OCI-LY1 (cell line): ENCODE measurements at regions not wholly inside any gene's neighbourhood (a gene's known extent, or its start where the extent isn't known, plus 50 kb on each side); places are given as distances from the start of the nearest gene placed in this dataset.

Experiments
- H2AFZ ChIP-seq: fragments of 200-600 bp; sonication (generic), shearing (Covaris generic); 2 replicates; pipeline ENCODE4 v1.6.0; 2014; ENCODE audit warnings: antibody characterized with exemption, mild to moderate bottlenecking, low read length
- H3F3A ChIP-seq: fragments of 200-600 bp; sonication (generic), shearing (Covaris generic); 2 replicates; pipeline ENCODE4 v1.6.0; 2014; ENCODE audit warnings: mild to moderate bottlenecking, antibody characterized with exemption, low read length, moderate library complexity; ENCODE audit not compliant: insufficient read depth
- H3K27ac ChIP-seq: fragments of 200-600 bp; sonication (generic); 2 replicates; pipeline ENCODE4 v1.5.1; 2014; ENCODE audit warnings: low read length, mixed run types, mild to moderate bottlenecking, low read depth; ENCODE audit not compliant: poor library complexity, severe bottlenecking
- H3K27me3 ChIP-seq: fragments of 200-600 bp; sonication (generic); 2 replicates; pipeline ENCODE4 v1.6.0; 2014; ENCODE audit warnings: antibody characterized with exemption, mild to moderate bottlenecking, low read length, moderate library complexity; ENCODE audit not compliant: insufficient read depth
- H3K36me3 ChIP-seq: fragments of 200-600 bp; sonication (generic); 2 replicates; pipeline ENCODE4 v1.6.1; 2014; ENCODE audit warnings: mild to moderate bottlenecking, antibody characterized with exemption, low read length, moderate library complexity, mixed read lengths; ENCODE audit not compliant: insufficient read depth
- H3K4me1 ChIP-seq: fragments of 200-600 bp; sonication (generic); 2 replicates; pipeline ENCODE4 v1.5.1; 2014; ENCODE audit warnings: mild to moderate bottlenecking, low read length, moderate library complexity; ENCODE audit not compliant: insufficient read depth, severe bottlenecking
- H3K4me2 ChIP-seq: fragments of 200-600 bp; sonication (generic), shearing (Covaris generic); 2 replicates; pipeline ENCODE4 v1.6.1; 2014; ENCODE audit warnings: low read length
- H3K4me3 ChIP-seq: fragments of 200-600 bp; sonication (generic); 2 replicates; pipeline ENCODE4 v1.5.1; 2014; ENCODE audit warnings: low read length, low read depth, mild to moderate bottlenecking, mixed read lengths; ENCODE audit not compliant: poor library complexity, severe bottlenecking
- H3K79me2 ChIP-seq: fragments of 200-600 bp; shearing (Covaris generic); 2 replicates; pipeline ENCODE4 v1.6.1; 2016; ENCODE audit warnings: mixed run types, low read length, mixed read lengths; ENCODE audit not compliant: insufficient read depth
- H3K9ac ChIP-seq: fragments of 200-600 bp; sonication (generic), shearing (Covaris generic); 2 replicates; pipeline ENCODE4 v1.6.1; 2014; ENCODE audit warnings: mild to moderate bottlenecking, low read length, mixed read lengths
- H3K9me2 ChIP-seq: fragments of 200-600 bp; sonication (generic), shearing (Covaris generic); 2 replicates; pipeline ENCODE4 v1.6.1; 2014; ENCODE audit warnings: low read depth, mild to moderate bottlenecking, low read length, mixed read lengths
- H3K9me3 ChIP-seq: fragments of 200-600 bp; shearing (Covaris generic); 2 replicates; pipeline ENCODE4 v1.6.1; 2014; ENCODE audit warnings: low read length, mixed read lengths
- H4K20me1 ChIP-seq: fragments of 200-600 bp; sonication (generic), shearing (Covaris generic); 2 replicates; pipeline ENCODE4 v1.6.0; 2016; ENCODE audit warnings: mild to moderate bottlenecking, low read length; ENCODE audit not compliant: insufficient read depth
- EZH2 ChIP-seq: fragments of 200-600 bp; sonication (generic), shearing (Covaris generic); IDR thresholded peaks from 2 replicates; pipeline ENCODE4 v1.8.0; 2017; ENCODE audit warnings: borderline replicate concordance, mixed run types, mild to moderate bottlenecking, antibody characterized with exemption, low read length, moderate library complexity, mixed read lengths
- TF ChIP-seq, protein P1 (sequence below): fragments of 200-600 bp; sonication (generic), shearing (Covaris generic); IDR thresholded peaks from 2 replicates; pipeline ENCODE4 v1.5.1; 2017; ENCODE audit warnings: mild to moderate bottlenecking, antibody characterized with exemption, low read length, moderate library complexity, mixed read lengths

DNA sequence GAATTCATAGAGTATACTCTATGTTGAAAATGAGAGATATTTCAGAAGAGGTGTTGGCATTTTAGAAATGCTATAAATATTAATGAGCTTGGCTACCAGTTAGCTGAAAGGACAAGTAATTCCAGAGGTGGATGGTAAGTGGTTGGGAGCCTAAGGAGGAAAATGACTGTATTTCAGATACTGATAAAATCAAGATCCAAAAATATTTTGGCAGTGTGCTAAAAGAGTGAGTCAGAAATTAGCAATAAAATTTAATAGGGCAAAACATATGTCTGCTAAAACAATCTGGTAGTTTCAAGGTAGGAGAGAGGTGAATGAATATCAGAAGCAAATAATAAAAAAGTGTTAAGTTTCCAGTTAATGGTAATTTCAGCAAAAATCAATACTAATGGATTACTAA, 1287.9 kb downstream of the CDH8 start:
- TF ChIP-seq, protein P1, sequence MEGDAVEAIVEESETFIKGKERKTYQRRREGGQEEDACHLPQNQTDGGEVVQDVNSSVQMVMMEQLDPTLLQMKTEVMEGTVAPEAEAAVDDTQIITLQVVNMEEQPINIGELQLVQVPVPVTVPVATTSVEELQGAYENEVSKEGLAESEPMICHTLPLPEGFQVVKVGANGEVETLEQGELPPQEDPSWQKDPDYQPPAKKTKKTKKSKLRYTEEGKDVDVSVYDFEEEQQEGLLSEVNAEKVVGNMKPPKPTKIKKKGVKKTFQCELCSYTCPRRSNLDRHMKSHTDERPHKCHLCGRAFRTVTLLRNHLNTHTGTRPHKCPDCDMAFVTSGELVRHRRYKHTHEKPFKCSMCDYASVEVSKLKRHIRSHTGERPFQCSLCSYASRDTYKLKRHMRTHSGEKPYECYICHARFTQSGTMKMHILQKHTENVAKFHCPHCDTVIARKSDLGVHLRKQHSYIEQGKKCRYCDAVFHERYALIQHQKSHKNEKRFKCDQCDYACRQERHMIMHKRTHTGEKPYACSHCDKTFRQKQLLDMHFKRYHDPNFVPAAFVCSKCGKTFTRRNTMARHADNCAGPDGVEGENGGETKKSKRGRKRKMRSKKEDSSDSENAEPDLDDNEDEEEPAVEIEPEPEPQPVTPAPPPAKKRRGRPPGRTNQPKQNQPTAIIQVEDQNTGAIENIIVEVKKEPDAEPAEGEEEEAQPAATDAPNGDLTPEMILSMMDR, result no peak
- no peak for TF ChIP-seq EZH2
- no peaks in the 10 kb centered on the region for H3K9me3 ChIP-seq

DNA sequence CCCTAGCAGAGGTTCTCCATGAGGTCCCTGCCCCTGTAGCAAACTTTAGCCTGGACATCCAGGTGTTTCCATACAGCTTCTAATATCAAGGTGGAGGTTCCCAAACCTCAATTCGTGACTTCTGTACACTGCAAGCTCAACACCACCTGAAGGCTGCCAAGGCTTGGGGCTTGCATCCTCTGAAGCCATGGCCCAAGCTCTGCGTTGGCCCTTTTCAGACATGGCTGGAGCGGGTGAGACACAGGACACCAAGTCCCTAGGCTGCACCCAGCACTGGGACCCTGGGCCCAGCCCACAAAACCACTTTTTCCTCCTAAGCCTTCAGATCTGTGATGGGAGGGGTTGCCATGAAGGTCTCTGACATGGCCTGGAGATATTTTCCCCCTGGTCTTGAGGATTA, 1292.0 kb downstream of the CDH8 start:
- Histone ChIP-seq H3K4me3 (no peak overlapping the region), H3K9me3 (no peaks in the 10 kb centered on the region), H3K27ac (no peak overlapping the region), H4K20me1 (no peaks in the 10 kb centered on the region), H3K9ac (no peak overlapping the region), H3F3A (no peaks in the 10 kb centered on the region), H3K9me2 (no peaks in the 10 kb centered on the region), H3K4me1 (no peaks in the 10 kb centered on the region), H3K79me2 (no peaks in the 10 kb centered on the region), H3K4me2 (no peak overlapping the region), H3K27me3 (no peaks in the 10 kb centered on the region), H3K36me3 (no peaks in the 10 kb centered on the region), H2AFZ (no peak overlapping the region)
- TF ChIP-seq, protein P1, result no peak
- no peak for TF ChIP-seq EZH2

More for the DNA sequence above, 1287.9 kb downstream of the CDH8 start:
- H3K9ac ChIP-seq, result no peak overlapping the region
- H3K27me3 ChIP-seq, result no peaks in the 10 kb centered on the region
- H3F3A ChIP-seq, result no peaks in the 10 kb centered on the region
- H3K4me1 ChIP-seq, result no peaks in the 10 kb centered on the region
- H4K20me1 ChIP-seq, result no peaks in the 10 kb centered on the region
- H3K4me3 ChIP-seq, result no peak overlapping the region
- H3K27ac ChIP-seq, result no peak overlapping the region
- no peak overlapping the region for H2AFZ ChIP-seq
- H3K9me2 ChIP-seq, result no peaks in the 10 kb centered on the region
- H3K79me2 ChIP-seq, result no peaks in the 10 kb centered on the region
- no peaks in the 10 kb centered on the region for H3K36me3 ChIP-seq
- no peak overlapping the region for H3K4me2 ChIP-seq

DNA sequence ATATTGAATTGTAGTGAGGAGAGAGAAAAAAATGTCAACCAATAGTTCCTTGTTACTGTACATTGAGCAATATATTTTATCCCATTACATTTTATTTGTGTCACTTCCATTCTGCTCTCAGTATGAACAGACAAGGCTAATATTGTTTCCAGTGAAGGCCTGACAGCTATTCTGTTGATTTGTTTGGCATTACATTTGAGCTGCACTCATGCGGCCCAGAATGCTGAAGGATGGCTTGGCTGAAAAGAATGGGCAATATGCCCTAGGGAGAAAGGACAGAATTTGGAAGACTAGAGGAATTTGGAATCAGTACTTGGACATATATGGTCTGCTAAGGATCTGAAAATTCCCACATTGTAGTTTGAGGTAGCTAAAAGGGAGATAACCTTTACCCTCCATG, 1294.4 kb downstream of the CDH8 start:
- no peaks in the 10 kb centered on the region for H3K9me2 ChIP-seq
- H3K79me2 ChIP-seq, result no peaks in the 10 kb centered on the region
- no peaks in the 10 kb centered on the region for H4K20me1 ChIP-seq
- no peak for TF ChIP-seq EZH2
- no peaks in the 10 kb centered on the region for H3K27me3 ChIP-seq
- no peaks in the 10 kb centered on the region for H3K9me3 ChIP-seq
- H3K4me2 ChIP-seq, result no peak overlapping the region
- H2AFZ ChIP-seq, result no peak overlapping the region
- no peak overlapping the region for H3K9ac ChIP-seq
- no peak overlapping the region for H3K4me3 ChIP-seq
- no peak overlapping the region for H3K27ac ChIP-seq
- no peaks in the 10 kb centered on the region for H3K4me1 ChIP-seq
- no peaks in the 10 kb centered on the region for H3K36me3 ChIP-seq
- H3F3A ChIP-seq, result no peaks in the 10 kb centered on the region

DNA sequence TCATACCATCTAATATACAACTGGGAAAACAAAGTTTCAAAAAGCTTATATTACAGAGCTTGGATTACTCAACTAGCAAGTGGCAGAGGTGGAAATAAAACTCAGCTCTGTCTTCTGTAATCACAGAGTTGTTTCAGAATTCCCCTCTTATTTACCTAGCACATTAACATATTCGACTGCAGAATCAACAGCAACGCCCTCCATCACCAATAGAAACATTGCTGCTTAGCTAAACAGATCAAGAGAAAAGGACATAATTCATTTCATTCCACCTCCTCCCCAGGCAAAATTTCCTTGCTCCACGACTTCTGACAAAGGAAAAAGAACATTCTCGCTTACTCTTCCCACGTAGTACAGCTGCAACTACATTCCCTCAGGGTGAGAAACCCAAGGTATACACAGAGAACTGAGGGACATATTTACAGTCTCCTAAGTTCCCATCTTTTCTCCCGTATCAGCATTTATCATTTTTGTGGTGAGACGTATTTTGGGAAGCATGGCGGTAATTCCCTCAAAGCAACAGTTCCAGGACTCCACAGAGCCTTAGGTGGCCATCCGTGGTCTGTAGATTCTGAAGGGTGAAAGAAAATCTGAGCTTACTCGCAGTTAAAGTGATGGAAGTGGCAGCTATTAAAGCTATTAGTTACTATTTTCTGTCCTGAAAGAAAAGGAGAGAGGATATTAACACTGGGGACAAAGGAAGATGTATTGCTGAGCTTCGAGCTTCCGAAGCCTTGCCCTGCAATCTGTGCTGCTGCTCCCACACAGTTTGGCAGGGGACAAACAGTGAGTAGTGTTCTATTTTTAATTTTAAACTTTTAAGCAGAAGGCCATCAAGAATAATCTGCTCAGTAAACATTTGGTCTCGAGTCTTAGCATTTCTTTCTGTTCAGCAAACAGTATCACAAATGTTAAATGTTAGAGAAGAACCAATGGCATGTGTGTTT, 1296.2 kb downstream of the CDH8 start:
- H3K4me2 ChIP-seq, result no peak overlapping the region
- no peak for TF ChIP-seq EZH2
- TF ChIP-seq, protein P1, result no peak
- no peaks in the 10 kb centered on the region for H3K79me2 ChIP-seq
- no peaks in the 10 kb centered on the region for H3K4me1 ChIP-seq
- H4K20me1 ChIP-seq, result no peaks in the 10 kb centered on the region
- no peak overlapping the region for H3K9ac ChIP-seq
- H3K4me3 ChIP-seq, result no peak overlapping the region
- H2AFZ ChIP-seq, result no peak overlapping the region
- H3K9me2 ChIP-seq, result no peaks in the 10 kb centered on the region
- no peaks in the 10 kb centered on the region for H3K27me3 ChIP-seq
- H3K36me3 ChIP-seq, result no peaks in the 10 kb centered on the region
- H3F3A ChIP-seq, result no peaks in the 10 kb centered on the region
- H3K9me3 ChIP-seq, result no peaks in the 10 kb centered on the region
- H3K27ac ChIP-seq, result no peak overlapping the region
